Stimulated activated effector memory CD8-positive, alpha-beta T cell treated with anti-CD3 and anti-CD28 coated beads, Interleukin-12 subunit alpha, Interleukin-12 subunit beta, amount 100 ng/mL, for 72 hours (primary cell): ENCODE measurements at regions not wholly inside any gene's neighbourhood (a gene's known extent, or its start where the extent isn't known, plus 50 kb on each side); places are given as distances from the start of the nearest gene placed in this dataset.
"Not testable (repeated sequence)": the region's sequence is repeated elsewhere in the genome, so short reads cannot be mapped to it uniquely, and the experiment has no call there.

ENCODE experiments used
- ATAC-seq: fragments of 150-1000 bp; cut with Tn5 transposase; 2 replicates; pipeline ENCODE4 v1.10.0; 2021
- DNase-seq, 2 donors: peaks; one replicate each; pipeline ENCODE4 v3.0.0; 2021 to 2022; ENCODE audit warnings: low spot score in 2 of 2
- H3K27ac Mint-ChIP-seq: one replicate; pipeline ENCODE4 v1.8.0; 2022; ENCODE audit warnings: mild to moderate bottlenecking, mixed read lengths
- H3K36me3 Mint-ChIP-seq: one replicate; pipeline ENCODE4 v1.8.0; 2022; ENCODE audit warnings: mild to moderate bottlenecking, mixed read lengths
- H3K4me1 Mint-ChIP-seq: one replicate; pipeline ENCODE4 v1.8.0; 2022; ENCODE audit warnings: mixed read lengths
- H3K4me3 Mint-ChIP-seq: one replicate; pipeline ENCODE4 v1.8.0; 2022; ENCODE audit warnings: mild to moderate bottlenecking, mixed read lengths
- H3K9me3 Mint-ChIP-seq: one replicate; pipeline ENCODE4 v1.8.0; 2022; ENCODE audit warnings: mixed read lengths

DNA sequence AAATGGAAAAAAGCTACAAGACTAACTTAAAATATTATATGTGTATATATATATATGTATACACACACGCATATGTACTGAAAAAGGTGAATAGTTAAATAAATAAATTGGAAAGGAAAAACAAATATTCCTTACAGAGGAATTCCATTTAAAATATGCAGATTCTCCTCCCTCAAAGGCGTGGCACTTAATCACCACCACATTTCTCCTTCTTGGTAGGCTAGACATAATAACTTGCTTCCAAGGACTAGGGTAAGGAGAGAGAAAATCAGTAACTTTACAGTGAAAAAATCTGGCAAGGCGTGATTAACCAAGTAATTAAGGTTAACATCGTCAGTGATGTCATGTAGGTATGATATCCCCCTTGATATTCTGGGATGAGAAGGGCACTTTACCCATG lies 84.0 kb upstream of the USP25 start:
- Mint-ChIP-seq H3K36me3 (no peaks in the 10 kb centered on the region), H3K4me3 (no peak overlapping the region), H3K9me3 (no peaks in the 10 kb centered on the region), H3K4me1 (no peaks in the 10 kb centered on the region), H3K27ac (no peak overlapping the region)
- ATAC-seq (no peak), DNase-seq (no peak)

DNA sequence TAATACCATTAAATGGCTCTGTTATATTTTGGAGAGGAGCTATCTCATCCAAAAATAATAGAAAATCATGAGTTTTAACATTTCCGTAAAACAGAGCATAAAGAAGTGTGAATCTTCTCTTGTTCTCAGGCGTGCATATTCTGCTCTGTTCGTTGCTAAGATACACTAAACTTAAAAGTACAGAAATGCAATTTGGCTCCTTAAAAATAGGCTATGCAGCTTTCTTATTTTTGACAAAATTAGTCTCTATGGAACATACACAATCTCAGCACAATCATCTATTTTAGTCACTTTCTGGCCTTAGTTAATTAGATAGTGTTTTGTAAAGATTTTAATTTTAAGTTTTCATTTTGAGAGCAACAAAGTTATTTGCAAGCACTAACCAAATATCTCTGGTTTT lies 79.0 kb upstream of the USP25 start:
- DNase-seq (no peak), ATAC-seq (no peak)
- Mint-ChIP-seq H3K4me3 (no peak overlapping the region), H3K27ac (no peak overlapping the region), H3K36me3 (no peaks in the 10 kb centered on the region), H3K9me3 (no peaks in the 10 kb centered on the region), H3K4me1 (no peaks in the 10 kb centered on the region)

DNA sequence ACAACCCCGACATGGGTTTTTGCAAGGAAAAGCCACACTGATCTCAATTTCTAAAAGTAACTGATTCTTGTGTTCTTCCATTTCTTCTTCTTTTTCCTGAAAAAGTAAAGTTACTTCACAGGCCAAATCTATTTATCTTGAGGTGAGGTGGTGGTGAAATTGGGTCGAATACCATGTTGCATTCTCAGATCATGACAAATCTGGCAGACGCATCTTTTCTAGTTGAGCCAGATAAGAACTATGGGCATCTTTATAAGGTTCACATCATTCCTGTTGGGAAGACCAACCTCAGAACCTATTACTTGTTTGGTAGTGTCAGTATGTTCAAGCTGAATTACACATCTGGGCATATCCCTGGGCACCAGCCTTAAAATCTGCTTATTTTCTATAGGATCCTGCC lies 78.6 kb upstream of the USP25 start:
- no peaks in the 10 kb centered on the region for H3K4me1 Mint-ChIP-seq
- H3K36me3 Mint-ChIP-seq = no peaks in the 10 kb centered on the region
- no peak overlapping the region for H3K27ac Mint-ChIP-seq
- H3K4me3 Mint-ChIP-seq = no peak overlapping the region
- H3K9me3 Mint-ChIP-seq = no peaks in the 10 kb centered on the region
- DNase-seq = no peak
- ATAC-seq = no peak

DNA sequence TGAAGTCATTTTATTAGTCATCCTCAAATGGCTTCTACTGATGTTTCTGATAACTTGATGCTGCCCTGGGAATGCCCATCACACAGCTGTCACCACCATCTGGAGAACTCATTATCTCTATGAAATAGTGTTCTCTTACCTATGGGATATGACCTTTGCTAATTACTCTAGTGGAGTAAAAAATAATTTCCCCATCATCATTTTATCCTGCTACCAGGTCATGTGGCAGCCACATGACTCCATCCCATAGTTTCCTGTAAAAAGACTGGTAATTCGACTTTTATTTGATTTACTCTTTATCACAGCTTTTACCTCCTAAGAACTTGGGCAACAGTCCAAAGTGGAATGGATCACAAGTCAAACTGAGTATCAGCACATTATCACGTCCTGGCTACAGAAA lies 76.1 kb upstream of the USP25 start:
- H3K27ac Mint-ChIP-seq = no peak overlapping the region
- no peak for ATAC-seq
- no peaks in the 10 kb centered on the region for H3K9me3 Mint-ChIP-seq
- no peak for DNase-seq
- H3K4me1 Mint-ChIP-seq = no peaks in the 10 kb centered on the region
- no peak overlapping the region for H3K4me3 Mint-ChIP-seq
- H3K36me3 Mint-ChIP-seq = no peaks in the 10 kb centered on the region

GRCh38 chr21:15654171-15654570 lies 75.6 kb upstream of the USP25 start:
- no peak for DNase-seq
- Mint-ChIP-seq H3K36me3 (no peaks in the 10 kb centered on the region), H3K4me3 (no peak overlapping the region), H3K27ac (no peak overlapping the region), H3K4me1 (no peaks in the 10 kb centered on the region), H3K9me3 (no peaks in the 10 kb centered on the region)
- no peak for ATAC-seq

DNA sequence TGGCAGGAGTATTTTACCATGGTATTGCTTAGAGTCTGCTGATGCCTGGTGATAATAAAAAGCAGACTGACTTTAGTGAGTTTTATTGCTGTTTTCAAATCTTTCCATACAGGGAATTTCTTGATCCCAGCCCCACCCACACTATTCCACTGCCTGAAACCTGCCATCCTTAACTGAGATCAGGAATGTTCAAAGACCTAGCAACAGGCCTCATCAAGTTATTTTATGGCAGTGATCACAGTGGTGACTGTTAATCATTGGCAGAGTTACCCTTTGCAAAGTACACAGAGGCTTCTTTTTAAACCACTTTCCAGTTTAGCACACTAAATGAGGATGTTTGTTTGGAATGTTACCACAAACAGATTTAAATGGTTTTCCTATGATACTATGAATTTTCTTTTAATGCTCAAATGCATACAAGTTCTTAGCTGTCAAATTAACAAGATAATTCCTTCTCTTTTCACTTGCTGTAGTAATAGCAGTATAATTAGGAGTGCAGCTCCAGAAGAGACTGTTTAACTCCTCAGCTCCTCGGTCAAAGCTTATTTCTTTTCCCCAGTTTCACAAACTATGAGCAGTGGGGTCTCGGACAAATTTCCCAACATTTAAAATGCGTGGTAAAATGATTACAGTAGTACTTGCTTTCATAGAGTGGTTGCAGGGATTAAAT lies 69.9 kb upstream of the USP25 start:
- no peak for ATAC-seq
- Mint-ChIP-seq H3K36me3 (no peaks in the 10 kb centered on the region), H3K4me3 (no peak overlapping the region), H3K9me3 (no peaks in the 10 kb centered on the region), H3K4me1 (no peaks in the 10 kb centered on the region), H3K27ac (no peak overlapping the region)
- DNase-seq = no peak

GRCh38 chr21:15660423-15660804 lies 69.4 kb upstream of the USP25 start:
- ATAC-seq = no peak
- Mint-ChIP-seq H3K4me3 (no peak overlapping the region), H3K9me3 (no peaks in the 10 kb centered on the region), H3K27ac (no peak overlapping the region), H3K4me1 (no peaks in the 10 kb centered on the region), H3K36me3 (no peaks in the 10 kb centered on the region)
- no peak for DNase-seq

- Mint-ChIP-seq H3K36me3 (no peaks in the 10 kb centered on the region), H3K27ac (no peak overlapping the region), H3K9me3 (no peaks in the 10 kb centered on the region)
Measured at GRCh38 chr21:15667010-15667409, 62.8 kb upstream of the USP25 start.

DNA sequence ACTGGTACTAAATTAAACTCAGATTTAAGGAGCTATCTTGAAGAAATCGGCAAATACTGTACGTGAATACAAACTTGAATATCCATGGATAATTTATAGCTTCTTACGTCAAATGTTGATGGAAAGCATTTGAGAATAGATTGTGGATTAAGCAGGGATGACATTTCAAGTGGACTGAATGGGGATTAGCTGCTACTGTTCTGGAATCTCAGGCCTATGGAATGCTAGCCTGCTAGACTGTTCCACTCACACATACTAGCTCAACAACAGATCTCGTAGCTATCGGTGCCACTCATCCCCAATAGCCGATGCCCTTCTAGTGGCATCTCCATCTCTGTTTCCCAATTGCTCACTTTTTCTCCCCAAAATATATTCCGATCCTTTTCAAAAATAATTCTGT lies 62.0 kb upstream of the USP25 start:
- no peaks in the 10 kb centered on the region for H3K9me3 Mint-ChIP-seq
- H3K4me3 Mint-ChIP-seq = no peak overlapping the region
- DNase-seq (no peak), ATAC-seq (no peak)
- no peaks in the 10 kb centered on the region for H3K4me1 Mint-ChIP-seq
- H3K36me3 Mint-ChIP-seq = no peaks in the 10 kb centered on the region
- H3K27ac Mint-ChIP-seq = no peak overlapping the region

More at GRCh38 chr21:15667010-15667409, 62.8 kb upstream of the USP25 start:
- no peaks in the 10 kb centered on the region for H3K4me1 Mint-ChIP-seq
- no peak overlapping the region for H3K4me3 Mint-ChIP-seq
- ATAC-seq (no peak), DNase-seq (no peak)

GRCh38 chr21:15669247-15669646 lies 60.5 kb upstream of the USP25 start:
- H3K4me1 Mint-ChIP-seq = no peaks in the 10 kb centered on the region
- ATAC-seq (no peak), DNase-seq (no peak)
- no peaks in the 10 kb centered on the region for H3K9me3 Mint-ChIP-seq
- no peak overlapping the region for H3K27ac Mint-ChIP-seq
- no peaks in the 10 kb centered on the region for H3K36me3 Mint-ChIP-seq
- no peak overlapping the region for H3K4me3 Mint-ChIP-seq

- no peaks in the 10 kb centered on the region for H3K36me3 Mint-ChIP-seq
- no peak for DNase-seq
- H3K4me1 Mint-ChIP-seq = no peaks in the 10 kb centered on the region
- ATAC-seq = peak; percentile 42
- H3K4me3 Mint-ChIP-seq = no peak overlapping the region
- no peaks in the 10 kb centered on the region for H3K9me3 Mint-ChIP-seq
- no peak overlapping the region for H3K27ac Mint-ChIP-seq
Measured at GRCh38 chr21:15671188-15671587, 58.6 kb upstream of the USP25 start.

- not testable (repeated sequence) for H3K4me3 Mint-ChIP-seq, DNase-seq, H3K4me1 Mint-ChIP-seq, H3K27ac Mint-ChIP-seq, ATAC-seq, H3K36me3 Mint-ChIP-seq, H3K9me3 Mint-ChIP-seq
Measured at GRCh38 chr21:15672578-15672977, 57.2 kb upstream of the USP25 start.

GRCh38 chr21:15676935-15677334 lies 52.8 kb upstream of the USP25 start:
- Mint-ChIP-seq H3K4me3 (no peak overlapping the region), H3K9me3 (no peaks in the 10 kb centered on the region), H3K27ac (no peak overlapping the region), H3K4me1 (no peaks in the 10 kb centered on the region), H3K36me3 (no peaks in the 10 kb centered on the region)
- ATAC-seq (no peak), DNase-seq (no peak)

GRCh38 chr21:15679630-15680029 lies 50.2 kb upstream of the USP25 start:
- ATAC-seq = no peak
- peaks cover 9% of the 10 kb centered on the region for H3K4me1 Mint-ChIP-seq
- no peak overlapping the region for H3K27ac Mint-ChIP-seq

More at GRCh38 chr21:15679630-15680029, 50.2 kb upstream of the USP25 start:
- peaks cover 5% of the 10 kb centered on the region for H3K9me3 Mint-ChIP-seq
- H3K4me3 Mint-ChIP-seq = no peak overlapping the region
- no peaks in the 10 kb centered on the region for H3K36me3 Mint-ChIP-seq
- DNase-seq = no peak
